ENCODE measurements at regions not wholly inside any gene's neighbourhood (a gene's known extent, or its start where the extent isn't known, plus 50 kb on each side); places are given as distances from the start of the nearest gene placed in this dataset.

GRCh38 chr18:26696308-26696707, 148.0 kb upstream of the KCTD1 start:
- Histone ChIP-seq H3K9me2 (replicated peaks; ENCODE audit: control insufficient read depth, low read length) (no peaks in the 10 kb centered on the region), H3K27me3 (ENCODE audit: control insufficient read depth, low read length) (no peaks in the 10 kb centered on the region), H3K79me2 (ENCODE audit: control insufficient read depth, low read length) (no peaks in the 10 kb centered on the region), H3K4me3 (ENCODE audit: low read length) (no peak overlapping the region), H3F3A (ENCODE audit: control insufficient read depth, insufficient read depth) (no peaks in the 10 kb centered on the region), H4K20me1 (ENCODE audit: control insufficient read depth, insufficient read depth, low read depth, low read length) (no peaks in the 10 kb centered on the region), H3K4me2 (ENCODE audit: low read length) (no peak overlapping the region), H3K36me3 (ENCODE audit: control insufficient read depth, low read length) (no peaks in the 10 kb centered on the region), H3K9me3 (ENCODE audit: control insufficient read depth, insufficient read depth, low read length) (no peaks in the 10 kb centered on the region), H3K4me1 (ENCODE audit: control insufficient read depth, low read length) (no peaks in the 10 kb centered on the region), H3K27ac (ENCODE audit: low read depth, low read length) (no peak overlapping the region)
- TF ChIP-seq EZH2phosphoT487 (IDR thresholded peaks at IDR 0.05; ENCODE audit: borderline replicate concordance, low read length), result no peak
- TF ChIP-seq CTCF (IDR thresholded peaks at IDR 0.05; ENCODE audit: low read depth, low read length, poor library complexity, severe bottlenecking), result no peak

GRCh38 chr18:26689226-26689879, 141.0 kb upstream of the KCTD1 start:
- H3K27ac ChIP-seq (ENCODE audit: low read depth, low read length), result no peak overlapping the region
- H3K4me2 ChIP-seq (ENCODE audit: low read length), result no peak overlapping the region
- no peaks in the 10 kb centered on the region for H3K36me3 ChIP-seq (ENCODE audit: control insufficient read depth, low read length)
- H3F3A ChIP-seq (ENCODE audit: control insufficient read depth, insufficient read depth), result no peaks in the 10 kb centered on the region
- H3K9me3 ChIP-seq (ENCODE audit: control insufficient read depth, insufficient read depth, low read length), result no peaks in the 10 kb centered on the region
- TF ChIP-seq CTCF (IDR thresholded peaks at IDR 0.05; ENCODE audit: low read depth, low read length, poor library complexity, severe bottlenecking) (no peak), EZH2phosphoT487 (IDR thresholded peaks at IDR 0.05; ENCODE audit: borderline replicate concordance, low read length) (no peak)
- H4K20me1 ChIP-seq (ENCODE audit: control insufficient read depth, insufficient read depth, low read depth, low read length), result no peaks in the 10 kb centered on the region
- H3K27me3 ChIP-seq (ENCODE audit: control insufficient read depth, low read length), result no peaks in the 10 kb centered on the region
- H3K9me2 ChIP-seq (replicated peaks; ENCODE audit: control insufficient read depth, low read length), result no peaks in the 10 kb centered on the region
- no peak overlapping the region for H3K4me3 ChIP-seq (ENCODE audit: low read length)
- H3K4me1 ChIP-seq (ENCODE audit: control insufficient read depth, low read length), result no peaks in the 10 kb centered on the region
- no peaks in the 10 kb centered on the region for H3K79me2 ChIP-seq (ENCODE audit: control insufficient read depth, low read length)

- Histone ChIP-seq H3K9me3 (ENCODE audit: control insufficient read depth, insufficient read depth, low read length) (no peaks in the 10 kb centered on the region), H3K4me2 (ENCODE audit: low read length) (no peak overlapping the region), H3K27ac (ENCODE audit: low read depth, low read length) (no peak overlapping the region), H3F3A (ENCODE audit: control insufficient read depth, insufficient read depth) (no peaks in the 10 kb centered on the region), H3K79me2 (ENCODE audit: control insufficient read depth, low read length) (no peaks in the 10 kb centered on the region), H3K36me3 (ENCODE audit: control insufficient read depth, low read length) (no peaks in the 10 kb centered on the region), H4K20me1 (ENCODE audit: control insufficient read depth, insufficient read depth, low read depth, low read length) (no peaks in the 10 kb centered on the region), H3K4me1 (ENCODE audit: control insufficient read depth, low read length) (no peaks in the 10 kb centered on the region), H3K4me3 (ENCODE audit: low read length) (no peak overlapping the region), H3K9me2 (replicated peaks; ENCODE audit: control insufficient read depth, low read length) (no peaks in the 10 kb centered on the region), H3K27me3 (ENCODE audit: control insufficient read depth, low read length) (no peaks in the 10 kb centered on the region)
- TF ChIP-seq EZH2phosphoT487 (IDR thresholded peaks at IDR 0.05; ENCODE audit: borderline replicate concordance, low read length), result no peak
- no peak for TF ChIP-seq CTCF (IDR thresholded peaks at IDR 0.05; ENCODE audit: low read depth, low read length, poor library complexity, severe bottlenecking)
Measured at GRCh38 chr18:26686532-26686931, 138.2 kb upstream of the KCTD1 start.
